BJ (cell line): ENCODE measurements at regions not wholly inside any gene's neighbourhood (a gene's known extent, or its start where the extent isn't known, plus 50 kb on each side); places are given as distances from the start of the nearest gene placed in this dataset.

Experiments used
- CTCF ChIA-PET: fragments of 350-600 bp; formaldehyde crosslinking; extraction: SDS; loops from one replicate; lab custom pipeline; 2021; ENCODE audit warnings: antibody characterized with exemption, inconsistent platforms; lab: Yijun Ruan, JAX
- POLR2A ChIA-PET: fragments of 300-600 bp; sonication (Branson Sonifier 250); formaldehyde crosslinking; extraction: SDS; loops from one replicate; lab custom pipeline; 2021; ENCODE audit warnings: antibody characterized with exemption; lab: Charles Lee
- DNase-seq: peaks from one replicate; pipeline ENCODE4 v3.0.0-alpha.2; 2011; ENCODE audit warnings: low read depth
- H3K27me3 ChIP-seq: 2 replicates; pipeline ENCODE4 v1.6.0; 2011; ENCODE audit warnings: low read length; ENCODE audit not compliant: control insufficient read depth, insufficient read depth
- H3K36me3 ChIP-seq: 2 replicates; pipeline ENCODE4 v1.5.1; 2011; ENCODE audit warnings: low read length; ENCODE audit not compliant: control insufficient read depth, insufficient read depth
- H3K4me3 ChIP-seq: 2 replicates; pipeline ENCODE4 v1.5.1; 2011; ENCODE audit warnings: low read depth, mild to moderate bottlenecking, control low read depth, low read length
- TF ChIP-seq, protein P1 (sequence below): IDR thresholded peaks from 2 replicates; pipeline ENCODE4 v1.5.1; 2011; ENCODE audit warnings: low read depth, mild to moderate bottlenecking, control low read depth, inconsistent platforms, low read length, moderate library complexity; ENCODE audit not compliant: insufficient read depth

DNA sequence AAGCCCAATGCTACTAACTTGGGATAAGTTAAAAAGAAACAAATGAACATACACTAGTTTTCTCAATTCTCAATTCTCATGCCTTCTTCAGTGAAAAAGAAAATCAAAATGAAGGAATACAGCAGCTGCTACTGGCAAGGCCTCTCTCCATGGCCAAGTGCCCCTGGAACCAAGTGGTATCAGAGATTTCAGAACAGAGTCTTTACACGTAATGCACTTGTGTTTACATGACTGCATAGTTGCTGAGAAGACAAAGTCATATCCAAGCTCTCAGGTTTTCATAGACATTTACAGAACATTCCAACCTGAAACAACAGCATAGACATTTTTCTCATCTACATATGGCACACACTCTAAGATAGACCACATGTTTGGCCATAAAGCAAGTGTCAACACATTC lies 789.9 kb downstream of the CBLN2 start:
- TF ChIP-seq, protein P1, sequence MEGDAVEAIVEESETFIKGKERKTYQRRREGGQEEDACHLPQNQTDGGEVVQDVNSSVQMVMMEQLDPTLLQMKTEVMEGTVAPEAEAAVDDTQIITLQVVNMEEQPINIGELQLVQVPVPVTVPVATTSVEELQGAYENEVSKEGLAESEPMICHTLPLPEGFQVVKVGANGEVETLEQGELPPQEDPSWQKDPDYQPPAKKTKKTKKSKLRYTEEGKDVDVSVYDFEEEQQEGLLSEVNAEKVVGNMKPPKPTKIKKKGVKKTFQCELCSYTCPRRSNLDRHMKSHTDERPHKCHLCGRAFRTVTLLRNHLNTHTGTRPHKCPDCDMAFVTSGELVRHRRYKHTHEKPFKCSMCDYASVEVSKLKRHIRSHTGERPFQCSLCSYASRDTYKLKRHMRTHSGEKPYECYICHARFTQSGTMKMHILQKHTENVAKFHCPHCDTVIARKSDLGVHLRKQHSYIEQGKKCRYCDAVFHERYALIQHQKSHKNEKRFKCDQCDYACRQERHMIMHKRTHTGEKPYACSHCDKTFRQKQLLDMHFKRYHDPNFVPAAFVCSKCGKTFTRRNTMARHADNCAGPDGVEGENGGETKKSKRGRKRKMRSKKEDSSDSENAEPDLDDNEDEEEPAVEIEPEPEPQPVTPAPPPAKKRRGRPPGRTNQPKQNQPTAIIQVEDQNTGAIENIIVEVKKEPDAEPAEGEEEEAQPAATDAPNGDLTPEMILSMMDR, result no peak
- CTCF ChIA-PET, result no interaction called here
- Histone ChIP-seq H3K36me3 (no peaks in the 10 kb centered on the region), H3K27me3 (no peaks in the 10 kb centered on the region), H3K4me3 (no peak overlapping the region)
- POLR2A ChIA-PET, result no interaction called here
- no peak for DNase-seq

DNA sequence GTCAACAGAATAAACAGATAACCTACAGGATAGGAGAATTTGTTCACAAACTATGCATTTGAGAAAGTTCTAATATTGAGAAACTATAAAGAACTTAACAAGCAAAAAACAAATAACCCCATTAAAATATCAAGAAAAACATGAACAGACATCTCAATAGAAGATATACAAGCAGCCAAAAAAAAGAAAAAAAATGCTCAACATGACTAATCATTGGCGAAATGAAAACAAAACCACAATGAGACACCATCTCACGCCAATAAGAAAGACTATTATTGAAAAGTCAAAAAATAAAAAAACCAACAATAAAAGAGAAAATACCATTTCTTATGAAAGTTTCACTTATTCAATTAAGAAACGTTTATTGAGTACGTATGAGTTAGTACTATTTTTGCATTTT lies 800.5 kb downstream of the CBLN2 start:
- H3K36me3 ChIP-seq, result no peaks in the 10 kb centered on the region
- ChIA-PET POLR2A (no interaction called here), CTCF (no interaction called here)
- DNase-seq, result no peak
- TF ChIP-seq, protein P1, result no peak
- H3K27me3 ChIP-seq, result no peaks in the 10 kb centered on the region
- no peak overlapping the region for H3K4me3 ChIP-seq

DNA sequence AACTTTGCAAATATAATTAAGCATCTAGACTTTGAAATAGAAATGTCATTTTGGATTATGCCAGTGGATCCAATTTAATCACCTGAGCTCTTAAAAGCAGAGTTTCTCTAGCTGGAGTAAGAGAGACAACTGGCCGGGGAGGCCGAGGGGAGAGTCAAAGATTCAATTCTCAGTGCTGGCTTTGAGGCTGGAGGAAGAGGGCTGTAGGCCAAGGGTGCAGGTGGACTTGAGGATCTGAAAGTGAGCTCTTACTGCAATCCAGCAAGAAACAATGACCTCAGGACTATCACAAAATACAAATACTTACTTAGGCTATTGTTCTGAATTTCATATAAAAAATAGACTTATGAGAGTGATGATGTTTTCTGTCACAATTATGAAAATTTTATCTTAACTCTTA lies 814.5 kb downstream of the CBLN2 start:
- CTCF ChIA-PET, result no interaction called here

DNA sequence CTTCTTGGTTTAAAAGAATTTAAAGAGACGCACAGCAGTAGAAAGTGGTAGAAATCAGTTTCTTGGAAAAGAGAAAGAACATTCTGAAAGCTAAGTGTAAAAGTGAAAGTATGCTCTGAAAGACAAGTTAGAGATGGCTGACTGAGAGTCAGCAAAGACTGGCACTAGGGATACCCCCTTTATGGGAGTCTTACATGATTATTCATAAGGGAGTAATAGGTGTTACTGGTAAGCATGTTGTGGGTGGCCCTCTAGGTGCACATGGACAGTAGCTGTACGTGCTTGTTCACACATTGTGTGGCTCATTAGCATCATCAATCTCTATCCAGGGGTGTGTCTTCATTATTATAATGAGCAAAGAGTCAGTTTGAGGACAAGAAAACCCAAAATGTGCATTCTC lies 816.2 kb downstream of the CBLN2 start:
- POLR2A ChIA-PET, result no interaction called here
- H3K27me3 ChIP-seq, result no peaks in the 10 kb centered on the region
- CTCF ChIA-PET, result no interaction called here
- TF ChIP-seq, protein P1, result no peak
- no peak for DNase-seq
- no peaks in the 10 kb centered on the region for H3K36me3 ChIP-seq
- H3K4me3 ChIP-seq, result no peak overlapping the region

More for the DNA sequence above, 814.5 kb downstream of the CBLN2 start:
- DNase-seq, result no peak
- POLR2A ChIA-PET, result no interaction called here
- Histone ChIP-seq H3K27me3 (no peaks in the 10 kb centered on the region), H3K36me3 (no peaks in the 10 kb centered on the region), H3K4me3 (no peak overlapping the region)
- TF ChIP-seq, protein P1, result no peak

DNA sequence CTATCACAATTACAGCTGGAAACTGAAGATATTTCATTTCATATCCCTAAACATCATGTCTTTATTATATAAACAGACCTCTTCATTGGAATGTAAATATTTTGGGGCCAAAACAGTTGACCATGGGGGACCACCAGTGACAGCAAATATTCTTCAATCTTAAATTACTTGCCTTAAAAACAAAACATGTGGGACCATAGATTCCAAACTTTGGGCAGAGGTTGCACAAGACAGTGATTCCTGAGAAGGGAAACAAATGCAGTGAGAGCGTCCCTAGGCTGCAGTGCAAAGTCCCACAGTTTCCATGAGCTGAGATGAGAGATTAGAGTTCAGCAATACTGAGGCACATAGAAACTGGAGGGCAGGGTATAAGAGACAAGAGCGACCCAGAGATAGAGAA lies 818.9 kb downstream of the CBLN2 start:
- ChIA-PET CTCF (no interaction called here), POLR2A (no interaction called here)

More for the DNA sequence above, 818.9 kb downstream of the CBLN2 start:
- Histone ChIP-seq H3K27me3 (no peaks in the 10 kb centered on the region), H3K4me3 (no peak overlapping the region), H3K36me3 (no peaks in the 10 kb centered on the region)
- DNase-seq, result no peak
- TF ChIP-seq, protein P1, result no peak
